Neutrophil (primary cell): ENCODE measurements at regions not wholly inside any gene's neighbourhood (a gene's known extent, or its start where the extent isn't known, plus 50 kb on each side); places are given as distances from the start of the nearest gene placed in this dataset.

Experiments
- H3K27ac ChIP-seq: fragments of 200-600 bp; sonication (generic); 2 replicates; pipeline ENCODE4 v1.5.1; 2016; ENCODE audit warnings: mild to moderate bottlenecking, moderate library complexity
- H3K27me3 ChIP-seq: fragments of 200-600 bp; sonication (generic); 2 replicates; pipeline ENCODE4 v1.6.0; 2016; ENCODE audit warnings: mild to moderate bottlenecking
- H3K36me3 ChIP-seq: fragments of 200-600 bp; sonication (generic); 2 replicates; pipeline ENCODE4 v1.5.1; 2017
- H3K4me1 ChIP-seq, 2 experiments: fragments of 200-600 bp in 1 of 2; sonication (generic) in 1 of 2; 1 replicate in 1 of 2; 2 replicates in 1 of 2; pipeline versions ENCODE4 v1.5.1 to v1.6.1; 2013 to 2016; ENCODE audit warnings: low read depth in 1 of 2, low read length in 1 of 2, mild to moderate bottlenecking in 1 of 2, moderate library complexity in 1 of 2; ENCODE audit not compliant: control insufficient read depth in 1 of 2, insufficient read depth in 1 of 2
- H3K4me3 ChIP-seq, 2 experiments: fragments of 200-600 bp in 1 of 2; sonication (generic) in 1 of 2; 1 replicate in 1 of 2; 2 replicates in 1 of 2; pipeline ENCODE4 v1.5.1; 2013 to 2016; ENCODE audit warnings: low read depth in 1 of 2, low read length in 1 of 2, mild to moderate bottlenecking in 1 of 2, moderate library complexity in 1 of 2
- H3K9me3 ChIP-seq: fragments of 200-600 bp; sonication (generic); 2 replicates; pipeline ENCODE4 v1.5.1; 2016
- TF ChIP-seq, protein P1 (sequence below): fragments of 200-600 bp; sonication (generic); IDR thresholded peaks from 2 replicates; pipeline ENCODE4 v1.5.1; 2016; ENCODE audit warnings: antibody characterized with exemption

DNA sequence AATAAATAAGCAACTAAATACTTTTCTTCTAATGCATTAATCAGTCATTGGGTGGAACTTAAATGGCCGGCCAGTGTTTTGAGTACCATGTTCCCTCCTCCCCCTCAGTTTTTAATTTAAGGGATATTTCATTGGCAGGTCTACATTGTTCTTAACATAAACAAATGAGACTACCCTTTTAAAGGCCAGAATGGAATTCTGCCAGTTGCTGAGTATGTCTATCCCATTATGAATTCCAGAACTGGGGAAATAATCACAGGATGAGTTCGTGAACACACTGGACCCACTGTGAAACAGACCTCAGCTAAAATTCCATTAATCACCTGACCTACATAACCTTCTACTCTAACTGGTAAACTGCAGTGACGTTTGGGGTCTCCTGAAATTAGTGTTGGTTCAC, 305.5 kb upstream of the PKN2 start:
- Histone ChIP-seq H3K27ac (no peak overlapping the region), H3K4me1 (no peaks in the 10 kb centered on the region), H3K36me3 (no peaks in the 10 kb centered on the region), H3K4me3 (no peak overlapping the region), H3K27me3 (no peaks in the 10 kb centered on the region), H3K9me3 (no peaks in the 10 kb centered on the region)
- TF ChIP-seq, protein P1, sequence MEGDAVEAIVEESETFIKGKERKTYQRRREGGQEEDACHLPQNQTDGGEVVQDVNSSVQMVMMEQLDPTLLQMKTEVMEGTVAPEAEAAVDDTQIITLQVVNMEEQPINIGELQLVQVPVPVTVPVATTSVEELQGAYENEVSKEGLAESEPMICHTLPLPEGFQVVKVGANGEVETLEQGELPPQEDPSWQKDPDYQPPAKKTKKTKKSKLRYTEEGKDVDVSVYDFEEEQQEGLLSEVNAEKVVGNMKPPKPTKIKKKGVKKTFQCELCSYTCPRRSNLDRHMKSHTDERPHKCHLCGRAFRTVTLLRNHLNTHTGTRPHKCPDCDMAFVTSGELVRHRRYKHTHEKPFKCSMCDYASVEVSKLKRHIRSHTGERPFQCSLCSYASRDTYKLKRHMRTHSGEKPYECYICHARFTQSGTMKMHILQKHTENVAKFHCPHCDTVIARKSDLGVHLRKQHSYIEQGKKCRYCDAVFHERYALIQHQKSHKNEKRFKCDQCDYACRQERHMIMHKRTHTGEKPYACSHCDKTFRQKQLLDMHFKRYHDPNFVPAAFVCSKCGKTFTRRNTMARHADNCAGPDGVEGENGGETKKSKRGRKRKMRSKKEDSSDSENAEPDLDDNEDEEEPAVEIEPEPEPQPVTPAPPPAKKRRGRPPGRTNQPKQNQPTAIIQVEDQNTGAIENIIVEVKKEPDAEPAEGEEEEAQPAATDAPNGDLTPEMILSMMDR = no peak

DNA sequence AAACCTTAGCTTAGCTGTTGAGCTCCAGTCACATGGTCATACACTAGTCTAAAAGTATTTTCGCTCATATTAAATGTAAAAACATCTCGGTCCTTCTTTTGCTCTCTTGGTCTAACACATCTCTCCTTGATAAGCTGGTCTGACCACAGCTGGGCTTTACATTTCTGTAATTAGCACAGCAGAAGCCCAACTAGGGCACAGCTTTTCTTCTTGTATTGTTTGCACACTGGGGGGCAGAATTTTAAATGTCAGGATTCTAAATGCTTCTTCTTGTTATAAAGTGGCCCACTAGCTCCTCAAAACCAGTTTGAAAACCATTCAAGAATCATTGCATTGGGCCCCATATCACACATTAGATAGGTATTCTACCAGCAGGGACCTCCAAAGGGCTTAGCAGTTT, 289.1 kb upstream of the PKN2 start:
- Histone ChIP-seq H3K4me1 (no peaks in the 10 kb centered on the region), H3K4me3 (no peak overlapping the region), H3K36me3 (no peaks in the 10 kb centered on the region), H3K9me3 (no peaks in the 10 kb centered on the region), H3K27me3 (no peaks in the 10 kb centered on the region), H3K27ac (no peak overlapping the region)
- TF ChIP-seq, protein P1 = no peak

DNA sequence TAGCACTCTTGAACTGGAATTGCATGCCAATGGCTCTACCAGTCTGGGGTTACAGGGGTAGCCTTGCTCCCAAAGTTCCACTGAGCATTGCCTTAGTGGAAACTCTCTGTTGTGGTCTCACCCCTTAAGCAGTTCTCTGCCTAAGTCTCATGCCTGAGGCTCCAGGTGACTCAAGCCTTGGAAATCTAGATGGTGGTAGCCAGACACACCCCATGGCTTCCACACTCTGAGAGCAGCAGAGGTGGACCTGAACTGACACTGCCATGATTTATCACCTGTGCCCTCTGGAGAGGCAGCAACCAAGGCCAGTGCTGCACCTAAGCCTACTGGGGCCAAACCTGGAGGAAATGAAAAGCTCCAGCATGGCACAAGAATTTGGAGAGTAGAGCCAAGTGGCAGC, 285.7 kb upstream of the PKN2 start:
- Histone ChIP-seq H3K27me3 (no peaks in the 10 kb centered on the region), H3K4me1 (no peaks in the 10 kb centered on the region), H3K36me3 (no peaks in the 10 kb centered on the region), H3K4me3 (no peak overlapping the region), H3K27ac (no peak overlapping the region), H3K9me3 (no peaks in the 10 kb centered on the region)
- TF ChIP-seq, protein P1 = no peak

DNA sequence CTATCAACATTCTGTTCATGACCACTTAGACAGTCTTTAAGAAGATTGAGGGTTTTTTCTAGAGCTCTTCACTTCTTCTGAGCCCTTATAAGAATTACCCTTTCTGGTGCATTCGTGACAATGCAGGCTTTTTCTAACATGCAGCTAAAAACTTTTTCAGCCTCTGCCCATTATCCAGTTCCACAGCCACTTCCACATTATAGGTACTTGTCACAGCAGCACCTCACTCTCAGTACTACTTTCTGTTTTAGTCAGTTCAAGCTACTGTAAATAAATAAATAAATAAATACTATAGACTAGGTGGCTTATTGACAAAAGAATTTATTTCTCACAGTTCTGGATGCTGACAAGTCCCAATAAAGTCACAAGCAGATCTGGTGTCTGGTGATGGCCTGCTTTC, 284.4 kb upstream of the PKN2 start:
- no peaks in the 10 kb centered on the region for H3K27me3 ChIP-seq
- no peaks in the 10 kb centered on the region for H3K36me3 ChIP-seq
- TF ChIP-seq, protein P1 = no peak
- no peaks in the 10 kb centered on the region for H3K9me3 ChIP-seq
- no peak overlapping the region for H3K4me3 ChIP-seq
- no peak overlapping the region for H3K27ac ChIP-seq
- H3K4me1 ChIP-seq = no peaks in the 10 kb centered on the region

DNA sequence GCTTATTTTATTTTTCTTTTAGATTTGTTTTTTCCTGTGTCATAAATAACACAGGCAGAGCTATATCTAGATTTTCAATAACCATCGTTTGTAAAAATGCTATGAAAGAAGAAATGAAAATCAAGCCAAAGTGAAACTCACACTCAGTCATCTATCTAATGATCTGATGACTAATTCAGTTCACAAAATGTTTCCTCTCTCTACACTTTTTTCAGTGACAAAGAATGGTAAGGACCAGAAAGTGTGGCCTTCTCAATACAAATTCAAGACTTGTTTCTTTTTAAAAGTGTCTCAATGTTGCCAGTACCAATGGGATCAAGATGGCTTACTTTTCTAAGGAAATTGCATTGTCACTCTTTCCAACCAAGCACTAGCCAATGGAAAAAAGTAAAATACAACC, 282.8 kb upstream of the PKN2 start:
- Histone ChIP-seq H3K4me1 (no peaks in the 10 kb centered on the region), H3K9me3 (no peaks in the 10 kb centered on the region), H3K27ac (no peak overlapping the region), H3K36me3 (no peaks in the 10 kb centered on the region), H3K27me3 (no peaks in the 10 kb centered on the region), H3K4me3 (no peak overlapping the region)
- TF ChIP-seq, protein P1 = no peak

DNA sequence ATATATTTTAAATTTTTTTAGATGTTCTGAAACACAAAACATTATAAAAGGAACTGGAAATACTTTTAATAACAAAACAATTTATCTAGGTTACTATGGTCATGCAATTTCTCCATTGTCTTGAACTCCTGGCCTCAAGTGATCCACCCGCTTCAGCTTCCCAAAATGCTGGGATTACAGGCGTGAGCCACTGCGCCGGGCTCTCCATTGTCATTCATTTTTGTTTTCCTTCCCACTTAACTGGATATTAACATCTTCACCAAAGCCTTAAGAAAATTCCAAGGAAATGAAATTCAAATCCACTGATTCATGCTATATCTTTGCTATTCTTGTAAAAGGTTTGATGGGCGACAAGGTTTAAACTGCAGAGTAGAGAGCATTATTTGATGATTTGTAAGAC, 279.5 kb upstream of the PKN2 start:
- Histone ChIP-seq H3K4me3 (no peak overlapping the region), H3K4me1 (no peaks in the 10 kb centered on the region), H3K27me3 (no peaks in the 10 kb centered on the region), H3K27ac (no peak overlapping the region), H3K36me3 (no peaks in the 10 kb centered on the region), H3K9me3 (no peaks in the 10 kb centered on the region)
- TF ChIP-seq, protein P1 = no peak
